NCI-H1105 (cell line): ENCODE measurements at regions not wholly inside any gene's neighbourhood (a gene's known extent, or its start where the extent isn't known, plus 50 kb on each side); places are given as distances from the start of the nearest gene placed in this dataset.

Source experiments
- DNase-seq: peaks from one replicate; lab custom pipeline; 2025; lab: John Stamatoyannopoulos, UW

DNA sequence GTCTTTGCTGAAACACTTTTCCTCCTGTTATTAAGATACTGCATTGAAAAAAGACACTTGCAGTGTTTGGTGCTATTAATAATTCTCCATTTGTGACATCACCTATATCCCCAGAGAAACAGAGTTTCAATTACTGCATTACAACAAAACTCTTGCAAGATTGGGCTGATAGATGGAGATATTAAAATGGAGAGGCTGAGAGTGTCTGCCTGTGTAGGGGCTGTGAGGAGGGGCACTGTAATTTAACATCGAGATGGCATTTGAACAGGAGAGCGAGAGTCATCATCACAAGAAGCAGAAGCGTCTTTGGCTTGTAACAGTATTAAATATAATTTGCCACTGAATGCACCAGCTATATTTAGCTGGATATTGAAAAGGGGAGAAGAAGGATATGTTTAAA lies 316.5 kb downstream of the CDH26 start:
- no peak for DNase-seq

DNA sequence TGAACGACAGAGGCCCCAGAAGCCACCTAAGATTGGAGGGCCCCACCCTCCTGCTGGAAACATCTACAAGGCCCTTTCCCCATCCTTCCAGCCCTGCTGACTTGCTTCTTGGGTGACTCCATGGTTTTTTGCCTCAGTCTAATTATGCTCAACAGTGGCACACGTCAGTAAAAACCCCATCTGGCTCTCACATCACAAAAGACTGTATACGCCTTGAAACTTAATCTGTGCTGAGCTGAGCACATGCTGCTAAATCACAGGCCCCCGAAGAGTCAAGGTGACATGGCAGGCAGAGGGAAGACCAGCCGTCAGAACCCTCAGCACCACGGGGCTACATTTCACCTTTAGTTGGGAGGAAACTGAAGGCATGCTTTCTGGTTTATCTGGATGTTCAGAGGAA lies 323.1 kb downstream of the CDH26 start:
- no peak for DNase-seq

DNA sequence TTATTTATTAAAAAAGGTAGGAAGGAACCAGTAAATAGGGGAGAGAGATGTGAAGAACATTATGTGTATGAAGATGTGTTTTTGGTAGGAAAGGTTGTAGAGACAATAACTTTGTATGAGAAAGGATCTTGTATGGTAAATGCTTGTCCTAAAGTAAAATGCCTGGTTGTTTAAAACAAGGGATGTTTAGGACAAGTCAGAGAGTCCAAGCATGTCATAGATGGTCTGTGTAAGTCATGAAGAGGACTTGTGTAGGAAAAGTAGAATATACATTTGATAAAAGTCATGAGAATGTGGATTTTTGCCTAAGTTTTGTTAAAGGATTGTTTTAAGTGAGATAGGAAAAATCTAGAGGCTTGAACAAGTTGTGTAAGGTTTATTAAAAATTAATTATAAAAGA lies 325.1 kb downstream of the CDH26 start:
- DNase-seq = no peak

- no peak for DNase-seq
Measured at GRCh38 chr20:60286764-60287163, 328.5 kb downstream of the CDH26 start.

DNA sequence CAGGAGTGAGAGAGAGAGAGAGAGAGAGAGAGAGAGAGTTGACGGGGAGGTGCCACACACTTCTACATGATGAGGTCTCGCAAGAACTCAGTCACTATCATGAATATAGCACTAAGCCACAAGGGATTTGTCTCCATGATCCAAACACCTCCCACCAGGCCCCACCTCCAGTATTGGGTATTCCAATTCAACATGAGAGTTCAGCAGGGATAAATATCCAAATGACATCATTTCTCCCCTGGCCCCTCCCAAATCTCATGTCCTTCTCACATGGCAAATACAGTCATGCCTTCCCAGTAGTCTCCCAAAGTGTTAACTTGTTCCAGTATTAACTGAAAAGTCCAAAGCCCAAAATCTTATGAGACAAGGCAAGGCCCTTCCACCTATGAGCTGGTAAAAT lies 330.7 kb downstream of the CDH26 start:
- DNase-seq = no peak

DNA sequence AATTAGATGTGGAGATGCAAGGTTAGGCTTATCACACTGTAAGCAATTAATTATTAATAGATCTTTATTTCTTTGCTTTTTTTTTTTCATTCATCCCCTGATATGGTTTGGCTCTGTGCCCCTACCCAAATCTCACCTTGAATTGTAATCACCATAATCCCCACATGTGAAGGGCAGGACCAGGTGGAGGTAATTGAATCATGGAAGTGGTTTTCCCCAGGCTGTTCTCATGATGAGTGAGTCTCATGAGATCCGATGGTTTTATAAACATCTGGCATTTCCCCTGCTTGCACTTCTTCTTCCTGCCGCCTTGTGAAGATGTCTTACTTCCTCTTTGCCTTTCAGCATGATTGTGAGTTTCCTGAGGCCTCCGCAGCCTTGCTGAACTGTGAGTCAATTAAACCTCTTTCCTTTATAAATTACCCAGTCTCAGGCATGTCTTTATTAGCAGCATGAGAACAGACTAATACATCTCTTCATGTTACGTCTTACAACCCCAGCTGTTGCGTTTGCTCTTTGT lies 333.8 kb downstream of the CDH26 start:
- DNase-seq = no peak

DNA sequence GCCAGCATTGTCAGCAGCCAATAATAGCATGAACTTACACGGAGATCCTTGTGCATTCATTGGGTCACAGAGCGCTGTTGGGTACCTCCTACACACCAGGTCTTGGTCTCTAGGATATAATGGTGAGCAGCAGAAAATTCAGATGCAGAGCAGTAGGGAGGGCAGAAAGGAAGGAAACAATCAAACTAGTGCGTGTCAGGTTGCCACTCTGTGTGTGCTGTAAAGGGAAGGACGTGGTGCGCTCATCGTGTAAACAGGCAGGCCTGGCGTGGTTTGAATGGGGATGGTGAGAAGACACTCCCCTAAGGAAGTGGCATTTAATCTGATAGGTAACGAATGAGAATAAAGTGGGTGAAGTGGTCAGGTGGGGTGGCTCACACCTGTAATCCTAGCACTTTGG lies 336.4 kb downstream of the CDH26 start:
- DNase-seq = no peak

DNA sequence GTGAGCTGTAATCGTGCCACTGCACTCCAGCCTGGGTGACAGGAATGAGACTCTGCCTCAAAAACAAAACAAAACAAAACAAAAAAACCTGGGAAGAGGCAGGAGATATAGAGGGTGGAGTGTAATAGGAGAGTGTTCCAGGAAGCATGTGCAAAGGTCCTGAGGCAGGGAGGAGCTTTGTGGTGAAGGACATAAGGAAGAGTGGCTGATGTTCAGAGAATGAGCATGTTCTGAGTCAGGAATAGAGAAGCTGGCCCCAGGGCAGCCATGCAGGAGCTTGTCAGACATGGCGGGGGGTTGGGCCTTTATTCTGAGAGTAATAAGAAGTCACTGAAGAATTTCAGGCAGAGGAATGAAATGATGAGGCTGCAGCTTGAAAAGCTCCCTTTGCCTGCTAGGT lies 337.0 kb downstream of the CDH26 start:
- DNase-seq = no peak

GRCh38 chr20:60297649-60298048 lies 339.4 kb downstream of the CDH26 start:
- no peak for DNase-seq

DNA sequence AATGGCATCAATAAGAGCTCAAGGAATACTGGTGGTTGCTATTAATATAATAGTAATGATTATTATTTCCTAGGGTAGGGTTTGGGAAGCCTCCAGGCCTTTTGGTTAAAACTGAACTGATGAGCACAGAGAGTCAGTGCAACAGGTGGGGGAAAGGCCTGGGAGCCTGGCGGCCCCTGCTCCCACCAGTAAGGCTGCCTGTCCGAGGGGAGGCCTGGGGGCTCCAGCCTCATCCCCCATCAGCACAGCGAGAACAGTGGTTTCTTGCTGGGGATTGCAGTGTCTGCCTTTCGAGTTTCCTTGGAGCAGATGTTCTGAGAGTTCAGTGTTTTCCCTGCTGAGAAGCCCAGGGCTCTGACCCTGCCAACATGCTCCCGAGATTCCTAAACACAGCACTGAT lies 340.4 kb downstream of the CDH26 start:
- DNase-seq = no peak

DNA sequence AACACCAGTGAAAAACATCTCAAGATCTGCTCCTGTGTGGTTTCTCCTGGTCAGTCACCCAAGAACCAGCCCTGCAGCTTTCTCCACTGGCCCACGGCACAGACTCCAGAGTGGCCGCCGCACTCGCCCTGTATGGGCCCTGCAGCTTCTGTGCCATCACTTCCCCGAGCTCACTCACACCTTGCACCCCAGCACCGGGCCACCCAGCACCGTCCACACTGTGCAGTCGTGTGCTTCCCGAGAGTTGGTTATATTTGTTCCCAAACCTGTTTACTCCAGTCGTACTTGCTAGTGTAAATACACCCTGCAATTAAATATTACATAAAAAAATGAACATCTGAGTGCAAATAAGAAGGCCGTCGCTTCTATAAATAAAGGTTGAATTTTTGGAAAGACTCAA lies 341.7 kb downstream of the CDH26 start:
- DNase-seq = no peak

GRCh38 chr20:60300374-60300773 lies 342.2 kb downstream of the CDH26 start:
- no peak for DNase-seq

GRCh38 chr20:60302875-60303274 lies 344.7 kb downstream of the CDH26 start:
- no peak for DNase-seq

- no peak for DNase-seq
Measured at GRCh38 chr20:60304026-60304590, 345.9 kb downstream of the CDH26 start.

- DNase-seq = no peak
Measured at GRCh38 chr20:60304931-60305330, 346.7 kb downstream of the CDH26 start.

DNA sequence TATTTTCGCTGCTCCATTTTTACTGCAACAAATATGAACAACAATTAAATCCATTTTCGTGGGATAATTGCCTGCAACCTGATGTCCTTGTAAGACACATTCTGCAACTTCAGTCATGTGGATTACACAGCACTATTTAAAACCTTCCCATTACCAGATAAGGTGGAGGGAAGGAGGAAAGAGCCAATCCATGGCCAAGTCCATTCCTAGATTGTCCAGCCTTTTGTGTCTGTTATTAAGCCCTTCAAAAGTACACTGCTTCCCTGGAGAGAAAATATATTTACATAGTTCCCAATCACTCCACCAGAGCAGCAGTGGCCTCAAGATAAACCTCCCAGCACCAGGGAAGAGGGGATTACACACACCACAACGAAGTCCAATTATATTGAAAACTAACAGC lies 347.9 kb downstream of the CDH26 start:
- no peak for DNase-seq

DNA sequence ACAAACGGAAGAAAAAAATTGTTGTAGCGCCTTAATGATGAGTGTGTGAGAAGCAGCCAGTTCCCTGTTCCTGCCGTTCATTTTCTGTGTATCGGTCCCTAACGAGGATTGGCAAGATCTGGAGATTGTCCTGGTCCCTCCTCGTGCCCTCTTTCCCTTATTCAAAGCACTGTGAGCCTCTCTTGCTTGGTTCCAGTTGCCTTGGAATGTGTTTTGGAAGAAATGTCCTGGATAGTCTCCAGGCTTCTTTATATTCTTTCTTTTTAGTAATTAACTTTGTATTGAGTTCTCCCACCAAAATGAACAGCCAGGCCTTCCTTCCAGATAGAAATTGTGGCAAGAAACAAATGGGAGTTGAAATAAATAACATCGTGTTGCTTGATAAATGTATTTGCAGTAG lies 348.3 kb downstream of the CDH26 start:
- DNase-seq = no peak

- DNase-seq = no peak
Measured at GRCh38 chr20:60310560-60311349, 352.5 kb downstream of the CDH26 start.

DNA sequence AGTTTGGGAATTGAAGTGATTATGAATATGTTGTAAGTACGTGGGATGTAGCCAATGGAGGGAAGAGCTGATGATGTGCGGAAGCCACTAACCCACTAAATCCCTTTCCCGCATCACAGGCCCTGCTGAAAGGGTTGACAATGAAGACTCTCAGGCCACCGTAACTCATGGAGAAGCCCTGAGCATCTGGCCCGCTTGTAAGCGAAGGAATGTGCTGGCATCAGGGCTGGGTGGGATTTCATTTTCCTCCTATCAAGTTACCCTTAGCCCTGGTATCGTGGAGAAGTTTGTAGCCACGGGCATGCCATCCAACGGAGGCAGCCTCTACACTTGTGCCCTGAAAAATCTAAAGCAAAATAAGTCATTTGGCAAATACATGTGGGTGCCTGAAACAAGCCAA lies 355.0 kb downstream of the CDH26 start:
- no peak for DNase-seq

DNA sequence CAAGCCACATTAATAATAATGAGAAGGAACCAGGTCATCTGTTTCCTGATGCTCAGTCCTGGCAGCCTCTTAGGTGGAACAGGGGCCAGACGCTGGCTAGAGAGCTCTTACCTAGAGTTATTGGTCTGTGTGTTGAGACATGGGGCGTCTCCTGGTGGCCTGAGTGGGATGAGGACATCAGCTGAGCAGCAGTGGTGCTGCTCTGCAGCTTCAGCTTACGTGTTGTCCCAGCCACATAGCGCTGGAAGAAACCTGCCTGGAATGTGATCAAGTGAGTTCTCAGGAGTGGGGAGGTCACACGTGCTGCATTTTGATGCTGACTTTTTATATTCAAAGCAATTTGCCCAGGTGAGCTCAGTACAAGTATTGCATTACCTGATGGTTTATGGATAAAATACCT lies 355.4 kb downstream of the CDH26 start:
- no peak for DNase-seq

GRCh38 chr20:60314727-60315126 lies 356.5 kb downstream of the CDH26 start:
- no peak for DNase-seq

DNA sequence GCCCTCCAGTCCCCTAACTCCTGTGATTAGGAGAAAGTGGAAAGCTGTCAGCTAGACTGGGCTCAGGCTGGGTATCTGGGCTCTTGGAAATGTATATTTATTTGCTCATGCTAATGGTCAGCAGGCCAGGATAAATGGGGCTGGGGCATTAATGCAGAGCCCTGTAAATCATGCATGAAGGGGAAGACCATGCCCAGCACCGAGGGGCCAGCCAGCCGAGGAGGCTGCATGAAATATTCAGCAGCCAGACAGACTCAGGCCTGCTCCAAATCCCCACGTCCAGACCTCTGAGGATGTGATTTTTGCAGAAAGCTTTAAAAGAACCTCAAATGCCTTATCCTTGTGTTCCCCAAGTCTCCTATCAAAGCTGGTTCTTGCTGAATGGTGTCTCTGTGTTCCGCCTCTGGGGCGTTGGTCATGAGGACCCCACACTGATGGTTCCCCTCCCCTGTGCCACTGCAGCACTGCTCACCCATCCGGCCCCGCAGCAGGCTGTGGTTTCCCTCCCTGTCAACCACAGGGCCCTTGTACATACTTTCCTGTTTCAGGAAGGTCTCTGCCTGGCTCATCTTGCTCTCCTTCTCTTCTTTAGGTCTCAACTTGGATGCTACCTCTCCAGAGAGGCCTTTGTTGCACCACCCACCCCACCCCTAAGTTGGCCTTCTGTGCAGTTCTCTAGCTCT lies 358.4 kb downstream of the CDH26 start:
- no peak for DNase-seq

- no peak for DNase-seq
Measured at GRCh38 chr20:60317401-60317800, 359.2 kb downstream of the CDH26 start.
